Transverse colon (tissue), 4 donors: ENCODE measurements at regions not wholly inside any gene's neighbourhood (a gene's known extent, or its start where the extent isn't known, plus 50 kb on each side); places are given as distances from the start of the nearest gene placed in this dataset.

Experiments used
- DNase-seq: peaks from one replicate; pipeline ENCODE4 v3.0.0-alpha.2; 2019
- H3K27ac ChIP-seq, 4 donors: fragments of 200-600 bp; sonication (generic); 2 replicates each; pipeline ENCODE4 v1.5.1; 2016 to 2018; ENCODE audit warnings: inconsistent platforms in 4 of 4
- H3K27me3 ChIP-seq: fragments of 200-600 bp; sonication (generic); 2 replicates; pipeline ENCODE4 v1.5.1; 2017; ENCODE audit warnings: inconsistent platforms
- H3K36me3 ChIP-seq, 4 donors: fragments of 200-600 bp; sonication (generic); 2 replicates each; pipeline ENCODE4 v1.5.1; 2017 to 2019; ENCODE audit warnings: inconsistent platforms in 4 of 4
- H3K4me1 ChIP-seq, 4 donors: fragments of 200-600 bp; sonication (generic); 2 replicates each; pipeline ENCODE4 v1.5.1; 2017 to 2020; ENCODE audit warnings: inconsistent platforms in 4 of 4
- H3K4me3 ChIP-seq, 4 donors: fragments of 200-600 bp; sonication (generic); 1 replicate in 1 of 4; 2 replicates in 3 of 4; pipeline versions ENCODE4 v1.5.1 to v1.6.1; 2017 to 2019; ENCODE audit warnings: inconsistent platforms in 4 of 4
- H3K9me3 ChIP-seq, 2 donors: fragments of 200-600 bp; sonication (generic); 2 replicates each; pipeline ENCODE4 v1.5.1; 2017 to 2019; ENCODE audit warnings: inconsistent platforms in 2 of 2
- EP300 ChIP-seq: sonication (generic); formaldehyde crosslinking; IDR thresholded peaks from one replicate; pipeline ENCODE4 v1.6.1; 2017; ENCODE audit warnings: antibody characterized with exemption, low read depth
- POLR2A ChIP-seq: fragments of 450-650 bp; IDR thresholded peaks from one replicate; pipeline ENCODE4 v1.6.1; 2016; ENCODE audit warnings: antibody characterized with exemption, mild to moderate bottlenecking, moderate library complexity
- POLR2AphosphoS5 ChIP-seq, 3 donors: sonication (generic); formaldehyde crosslinking; IDR thresholded peaks; one replicate each; pipeline ENCODE4 v1.6.1; 2016; ENCODE audit warnings: antibody characterized with exemption in 3 of 3
- WGBS, 2 donors: methylation state at CpG; one replicate each; pipeline ENCODE4 v1.1.5; 2018; ENCODE audit warnings: low coverage in 1 of 2; 5-methylcytosine and 5-hydroxymethylcytosine counted together
- in situ Hi-C, 4 donors: fragments of 200-750 bp; cut with MboI; loops; one replicate each; pipeline versions ENCODE4 v1.15.0 to v1.15.1; 2017; ENCODE audit warnings: low sequenced_read_pairs in 3 of 4, low pct_ligation_motif_present in 1 of 4, low pct_unique_long_range_greater_than_20kb in 1 of 4
- intact Hi-C: fragments of 100-400 bp; cut with DNase I; formaldehyde crosslinking; loops from one replicate; pipeline ENCODE4 v1.15.1; 2023; ENCODE audit warnings: low total_unique reads
- TF ChIP-seq, protein P1 (sequence below), 5 experiments: fragments of 200-600 bp in 3 of 5; fragments of 450-650 bp in 2 of 5; sonication (generic) in 3 of 5; IDR thresholded peaks; 1 replicate in 2 of 5; 2 replicates in 3 of 5; pipeline ENCODE4 v1.5.1; 2016 to 2017; ENCODE audit warnings: antibody characterized with exemption in 5 of 5, inconsistent platforms in 3 of 5, mild to moderate bottlenecking in 2 of 5, moderate library complexity in 1 of 5

DNA sequence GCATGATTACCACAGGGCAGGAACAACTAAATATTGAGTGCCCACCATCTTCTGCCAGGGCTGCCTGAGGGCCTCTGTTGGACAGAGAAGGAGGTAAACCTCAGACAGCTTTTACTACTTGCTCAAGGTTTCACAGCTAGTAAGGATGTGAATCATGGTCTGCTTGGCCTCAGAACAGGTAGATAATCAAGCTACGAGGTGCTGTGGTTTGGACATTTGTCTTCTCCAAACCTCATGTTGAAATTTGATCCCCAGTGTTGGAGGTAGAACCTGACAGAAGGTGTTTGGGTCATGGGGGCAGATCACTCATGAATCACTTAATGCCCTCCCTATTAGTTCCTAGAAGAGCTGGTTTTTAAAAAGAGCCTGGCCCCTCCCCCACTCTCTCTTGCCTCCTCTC is 541.2 kb upstream of the TRPC7 start:
- DNase-seq, result no peak
- H3K9me3 ChIP-seq, result no peaks in the 10 kb centered on the region
- no peaks in the 10 kb centered on the region for H3K4me1 ChIP-seq
- no peaks in the 10 kb centered on the region for H3K27me3 ChIP-seq
- TF ChIP-seq EP300 (no peak), POLR2A (no peak), POLR2AphosphoS5 (IDR thresholded peaks at IDR 0.05) (no peak)
- TF ChIP-seq, protein P1, sequence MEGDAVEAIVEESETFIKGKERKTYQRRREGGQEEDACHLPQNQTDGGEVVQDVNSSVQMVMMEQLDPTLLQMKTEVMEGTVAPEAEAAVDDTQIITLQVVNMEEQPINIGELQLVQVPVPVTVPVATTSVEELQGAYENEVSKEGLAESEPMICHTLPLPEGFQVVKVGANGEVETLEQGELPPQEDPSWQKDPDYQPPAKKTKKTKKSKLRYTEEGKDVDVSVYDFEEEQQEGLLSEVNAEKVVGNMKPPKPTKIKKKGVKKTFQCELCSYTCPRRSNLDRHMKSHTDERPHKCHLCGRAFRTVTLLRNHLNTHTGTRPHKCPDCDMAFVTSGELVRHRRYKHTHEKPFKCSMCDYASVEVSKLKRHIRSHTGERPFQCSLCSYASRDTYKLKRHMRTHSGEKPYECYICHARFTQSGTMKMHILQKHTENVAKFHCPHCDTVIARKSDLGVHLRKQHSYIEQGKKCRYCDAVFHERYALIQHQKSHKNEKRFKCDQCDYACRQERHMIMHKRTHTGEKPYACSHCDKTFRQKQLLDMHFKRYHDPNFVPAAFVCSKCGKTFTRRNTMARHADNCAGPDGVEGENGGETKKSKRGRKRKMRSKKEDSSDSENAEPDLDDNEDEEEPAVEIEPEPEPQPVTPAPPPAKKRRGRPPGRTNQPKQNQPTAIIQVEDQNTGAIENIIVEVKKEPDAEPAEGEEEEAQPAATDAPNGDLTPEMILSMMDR (IDR thresholded peaks at IDR 0.05), result no peak
- no peaks in the 10 kb centered on the region for H3K36me3 ChIP-seq
- in situ Hi-C loops (no loop called here), intact Hi-C loops (no loop called here)
- H3K27ac ChIP-seq, result no peak overlapping the region
- no peak overlapping the region for H3K4me3 ChIP-seq
- WGBS, 2 donors, result 47% methylated on average over 1 of the region's 1 CpG; no CpG with 5 or more reads in 1 of the 2 donors

- H3K36me3 ChIP-seq, result no peaks in the 10 kb centered on the region
- no peaks in the 10 kb centered on the region for H3K27me3 ChIP-seq
- no peak overlapping the region for H3K27ac ChIP-seq
- no peaks in the 10 kb centered on the region for H3K9me3 ChIP-seq
- no peaks in the 10 kb centered on the region for H3K4me1 ChIP-seq
- TF ChIP-seq POLR2A, result no peak
- TF ChIP-seq, protein P1 (IDR thresholded peaks at IDR 0.05), result no peak
- in situ Hi-C loops (no loop called here), intact Hi-C loops (no loop called here)
- DNase-seq, result no peak
- no peak overlapping the region for H3K4me3 ChIP-seq
Observed at GRCh38 chr5:136905571-136905970, 540.2 kb upstream of the TRPC7 start.

DNA sequence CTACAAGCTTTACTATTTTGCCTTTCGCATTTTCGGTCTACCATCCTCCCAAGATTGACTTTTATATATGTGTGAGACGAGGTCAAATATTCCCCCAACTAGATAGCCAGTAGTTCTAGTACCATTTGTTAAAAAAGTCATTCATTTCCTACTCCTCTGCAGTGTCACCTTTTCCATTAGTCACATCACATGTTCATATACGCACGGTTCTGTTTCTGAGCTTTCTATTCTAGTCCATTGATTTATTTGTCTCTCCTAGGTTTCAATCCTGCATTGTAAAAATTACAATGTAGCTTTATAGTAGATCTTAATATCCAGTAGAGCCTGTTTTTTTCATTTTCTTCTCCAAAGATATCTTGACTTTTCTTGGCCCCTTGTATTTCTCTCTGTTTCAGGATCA is 528.7 kb upstream of the TRPC7 start:
- no peak overlapping the region for H3K27ac ChIP-seq
- in situ Hi-C loops, result no loop called here
- WGBS, 2 donors, result 62 to 71% methylated on average over 5 of the region's 5 CpGs

DNA sequence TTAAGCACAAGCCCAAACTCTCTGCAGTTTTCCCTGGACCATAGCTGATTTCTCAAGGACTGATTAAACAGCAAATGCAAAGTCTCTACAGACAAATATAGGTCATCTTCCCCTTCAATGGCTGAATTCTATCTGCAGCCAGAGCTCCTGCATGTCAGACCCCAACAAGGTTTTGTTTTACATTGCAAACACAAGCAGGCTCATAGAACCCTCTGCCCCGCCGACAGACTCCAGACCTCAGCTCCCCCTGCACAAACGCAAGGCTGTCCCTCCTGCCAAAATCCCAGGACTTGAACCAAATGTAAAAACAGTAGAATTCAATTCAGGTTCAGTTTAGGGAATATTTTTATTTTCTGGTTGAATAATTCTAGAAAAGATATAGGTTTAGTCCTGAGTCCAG is 526.7 kb upstream of the TRPC7 start:
- no peaks in the 10 kb centered on the region for H3K27me3 ChIP-seq
- TF ChIP-seq POLR2AphosphoS5 (IDR thresholded peaks at IDR 0.05) (no peak), EP300 (no peak), POLR2A (no peak)
- intact Hi-C loops, result no loop called here
- H3K9me3 ChIP-seq, result no peaks in the 10 kb centered on the region
- no peak overlapping the region for H3K27ac ChIP-seq
- in situ Hi-C loops, result no loop called here
- 53% methylated on average over 3 of the region's 3 CpGs; no CpG with 5 or more reads in 1 of the 2 donors for WGBS, 2 donors
- H3K4me1 ChIP-seq, result no peaks in the 10 kb centered on the region
- no peak overlapping the region for H3K4me3 ChIP-seq
- no peak for DNase-seq
- no peaks in the 10 kb centered on the region for H3K36me3 ChIP-seq

More for the DNA sequence above, 528.7 kb upstream of the TRPC7 start:
- Histone ChIP-seq H3K36me3 (no peaks in the 10 kb centered on the region), H3K9me3 (no peaks in the 10 kb centered on the region), H3K27me3 (no peaks in the 10 kb centered on the region), H3K4me1 (no peaks in the 10 kb centered on the region), H3K4me3 (no peak overlapping the region)
- no peak for DNase-seq
- TF ChIP-seq EP300 (no peak), POLR2A (no peak), POLR2AphosphoS5 (IDR thresholded peaks at IDR 0.05) (no peak)
- TF ChIP-seq, protein P1 (IDR thresholded peaks at IDR 0.05), result no peak
- intact Hi-C loops, result no loop called here

- 31 to 57% methylated on average over 5 to 6 of the region's 6 CpGs for WGBS, 2 donors
- in situ Hi-C loops (no loop called here), intact Hi-C loops (no loop called here)
- Histone ChIP-seq H3K4me3 (no peak overlapping the region), H3K27me3 (no peaks in the 10 kb centered on the region), H3K9me3 (no peaks in the 10 kb centered on the region), H3K27ac (no peak overlapping the region), H3K36me3 (no peaks in the 10 kb centered on the region), H3K4me1 (no peaks in the 10 kb centered on the region)
- no peak for DNase-seq
- TF ChIP-seq, protein P1 (IDR thresholded peaks at IDR 0.05), result no peak
- TF ChIP-seq POLR2AphosphoS5 (IDR thresholded peaks at IDR 0.05), result no peak
Observed at GRCh38 chr5:136891175-136891972, 526.0 kb upstream of the TRPC7 start.
